Testis (tissue), 2 donors: ENCODE measurements at regions not wholly inside any gene's neighbourhood (a gene's known extent, or its start where the extent isn't known, plus 50 kb on each side); places are given as distances from the start of the nearest gene placed in this dataset.

Source experiments
- DNase-seq: peaks from one replicate; pipeline ENCODE4 v3.0.0-alpha.2; 2019
- H3K27ac ChIP-seq, 2 donors: fragments of 200-600 bp; sonication (generic); one replicate each; pipeline ENCODE4 v1.5.1; 2019
- H3K27me3 ChIP-seq: fragments of 200-600 bp; sonication (generic); one replicate; pipeline ENCODE4 v1.5.1; 2019
- H3K36me3 ChIP-seq: fragments of 200-600 bp; sonication (generic); one replicate; pipeline ENCODE4 v1.5.1; 2017; ENCODE audit warnings: low read depth; ENCODE audit errors: missing control alignments
- H3K4me1 ChIP-seq: fragments of 200-600 bp; sonication (generic); one replicate; pipeline ENCODE4 v1.5.1; 2019
- H3K4me3 ChIP-seq, 2 donors: fragments of 200-600 bp; sonication (generic); one replicate each; pipeline ENCODE4 v1.5.1; 2017 to 2019
- H3K9me3 ChIP-seq: fragments of 200-600 bp; sonication (generic); one replicate; pipeline ENCODE4 v1.5.1; 2017
- POLR2A ChIP-seq: fragments of 450-650 bp; IDR thresholded peaks from one replicate; pipeline ENCODE4 v1.6.1; 2017; ENCODE audit warnings: antibody characterized with exemption, mild to moderate bottlenecking, moderate library complexity
- WGBS, 2 donors: methylation state at CpG; one replicate each; pipeline ENCODE4 v1.1.5; 2018; 5-methylcytosine and 5-hydroxymethylcytosine counted together
- intact Hi-C: fragments of 100-400 bp; cut with DNase I; formaldehyde crosslinking; loops from one replicate; pipeline ENCODE4 v1.15.1; 2023; ENCODE audit warnings: low total_unique reads
- TF ChIP-seq, protein P1 (sequence below), 3 experiments: fragments of 450-650 bp in 2 of 3; fragments of 200-600 bp in 1 of 3; sonication (generic) in 1 of 3; IDR thresholded peaks; one replicate each; pipeline ENCODE4 v1.5.1; 2016 to 2019; ENCODE audit warnings: antibody characterized with exemption in 3 of 3, mild to moderate bottlenecking in 2 of 3, moderate library complexity in 1 of 3

DNA sequence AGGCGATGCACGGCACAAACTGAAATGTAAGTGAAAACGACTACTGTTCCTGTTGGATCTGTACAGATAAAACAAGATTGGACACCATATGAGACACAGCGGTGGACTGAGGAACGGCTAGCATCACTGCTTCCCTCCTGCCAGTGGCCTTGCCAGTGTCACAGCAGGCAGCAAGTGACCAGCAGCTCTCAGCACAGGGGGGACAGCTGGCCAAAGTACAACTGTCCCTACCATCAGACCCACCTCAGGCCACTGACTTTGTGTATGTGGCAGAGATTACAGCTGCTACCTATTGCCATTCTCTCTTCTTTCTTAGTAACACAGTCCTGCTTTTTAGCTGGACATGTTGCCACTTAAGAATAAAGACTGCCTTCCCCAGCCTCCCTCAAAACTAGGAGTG, 80.0 kb upstream of the SLC66A3 start:
- H3K9me3 ChIP-seq = no peaks in the 10 kb centered on the region
- H3K27me3 ChIP-seq = no peaks in the 10 kb centered on the region
- no peak for TF ChIP-seq POLR2A
- TF ChIP-seq, protein P1, sequence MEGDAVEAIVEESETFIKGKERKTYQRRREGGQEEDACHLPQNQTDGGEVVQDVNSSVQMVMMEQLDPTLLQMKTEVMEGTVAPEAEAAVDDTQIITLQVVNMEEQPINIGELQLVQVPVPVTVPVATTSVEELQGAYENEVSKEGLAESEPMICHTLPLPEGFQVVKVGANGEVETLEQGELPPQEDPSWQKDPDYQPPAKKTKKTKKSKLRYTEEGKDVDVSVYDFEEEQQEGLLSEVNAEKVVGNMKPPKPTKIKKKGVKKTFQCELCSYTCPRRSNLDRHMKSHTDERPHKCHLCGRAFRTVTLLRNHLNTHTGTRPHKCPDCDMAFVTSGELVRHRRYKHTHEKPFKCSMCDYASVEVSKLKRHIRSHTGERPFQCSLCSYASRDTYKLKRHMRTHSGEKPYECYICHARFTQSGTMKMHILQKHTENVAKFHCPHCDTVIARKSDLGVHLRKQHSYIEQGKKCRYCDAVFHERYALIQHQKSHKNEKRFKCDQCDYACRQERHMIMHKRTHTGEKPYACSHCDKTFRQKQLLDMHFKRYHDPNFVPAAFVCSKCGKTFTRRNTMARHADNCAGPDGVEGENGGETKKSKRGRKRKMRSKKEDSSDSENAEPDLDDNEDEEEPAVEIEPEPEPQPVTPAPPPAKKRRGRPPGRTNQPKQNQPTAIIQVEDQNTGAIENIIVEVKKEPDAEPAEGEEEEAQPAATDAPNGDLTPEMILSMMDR (IDR thresholded peaks at IDR 0.05) = no peak
- no peak overlapping the region for H3K4me3 ChIP-seq
- intact Hi-C loops = no loop called here
- no peak overlapping the region for H3K27ac ChIP-seq
- WGBS, 2 donors = 95 to 97% methylated on average over 5 of the region's 5 CpGs
- no peak for DNase-seq
- H3K36me3 ChIP-seq = no peaks in the 10 kb centered on the region
- H3K4me1 ChIP-seq = no peaks in the 10 kb centered on the region

DNA sequence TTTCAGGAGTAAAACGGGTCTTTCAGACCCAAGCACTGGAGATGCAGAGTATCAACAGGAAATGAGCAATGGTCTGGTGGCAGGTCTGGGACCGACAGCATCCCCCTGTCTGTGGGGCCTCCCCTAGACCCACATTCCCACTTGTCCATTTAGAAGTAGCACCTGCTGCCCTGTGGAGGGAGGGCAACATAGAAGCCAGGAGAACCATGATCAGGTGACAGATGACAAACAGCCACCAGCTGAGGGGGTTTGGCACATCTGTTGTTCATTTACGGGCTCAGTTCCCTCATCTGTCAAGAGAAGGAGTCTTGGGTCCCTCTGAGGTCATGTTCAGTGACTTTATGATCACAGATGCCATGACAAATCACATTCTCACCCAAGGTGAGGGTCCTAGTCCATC, 77.9 kb upstream of the SLC66A3 start:
- DNase-seq = no peak
- TF ChIP-seq POLR2A = no peak
- TF ChIP-seq, protein P1 (IDR thresholded peaks at IDR 0.05) = no peak
- WGBS, 2 donors = 75 to 100% methylated on average over 2 to 3 of the region's 3 CpGs
- Histone ChIP-seq H3K9me3 (no peaks in the 10 kb centered on the region), H3K27me3 (no peaks in the 10 kb centered on the region), H3K36me3 (no peaks in the 10 kb centered on the region), H3K4me3 (no peak overlapping the region), H3K4me1 (no peaks in the 10 kb centered on the region), H3K27ac (no peak overlapping the region)
- intact Hi-C loops = no loop called here

DNA sequence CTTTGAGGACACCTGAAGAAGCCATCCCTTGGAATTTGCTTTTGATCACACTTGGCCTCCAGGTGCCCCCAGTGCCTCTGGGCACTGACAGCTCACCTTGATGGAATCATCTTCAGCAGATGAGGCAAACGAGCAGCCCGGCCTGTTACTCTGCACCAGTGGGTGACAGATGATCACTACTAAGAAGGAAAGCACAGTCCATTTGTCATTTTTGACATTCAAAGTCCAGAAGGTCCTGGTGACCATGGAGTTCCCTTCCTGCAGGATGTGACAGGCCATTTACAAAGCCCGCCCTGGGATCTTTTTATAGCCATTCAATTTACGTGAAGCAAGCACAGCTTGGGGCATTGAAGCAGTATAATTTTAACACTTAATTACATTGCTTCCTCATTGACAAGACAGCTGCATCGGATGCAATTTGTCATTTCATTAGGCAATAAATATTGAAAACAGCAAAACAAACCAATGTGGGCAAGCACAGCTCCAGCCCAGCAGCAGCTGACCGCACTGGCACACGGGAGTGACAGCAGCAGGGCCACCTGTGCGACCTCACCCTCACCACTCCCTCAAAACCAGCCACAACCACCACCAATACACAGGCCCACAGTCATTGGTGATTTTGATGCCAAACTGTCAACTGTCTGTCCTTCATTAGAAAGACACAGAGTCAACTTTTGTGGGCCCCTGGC, 76.0 kb upstream of the SLC66A3 start:
- intact Hi-C loops = no loop called here
- H3K36me3 ChIP-seq = no peaks in the 10 kb centered on the region
- no peak for DNase-seq
- no peak for TF ChIP-seq POLR2A
- TF ChIP-seq, protein P1 (IDR thresholded peaks at IDR 0.05) = no peak
- H3K4me3 ChIP-seq = no peak overlapping the region
- no peaks in the 10 kb centered on the region for H3K9me3 ChIP-seq
- no peaks in the 10 kb centered on the region for H3K27me3 ChIP-seq
- WGBS, 2 donors = 78 to 82% methylated on average over 8 of the region's 8 CpGs
- no peaks in the 10 kb centered on the region for H3K4me1 ChIP-seq
- no peak overlapping the region for H3K27ac ChIP-seq

DNA sequence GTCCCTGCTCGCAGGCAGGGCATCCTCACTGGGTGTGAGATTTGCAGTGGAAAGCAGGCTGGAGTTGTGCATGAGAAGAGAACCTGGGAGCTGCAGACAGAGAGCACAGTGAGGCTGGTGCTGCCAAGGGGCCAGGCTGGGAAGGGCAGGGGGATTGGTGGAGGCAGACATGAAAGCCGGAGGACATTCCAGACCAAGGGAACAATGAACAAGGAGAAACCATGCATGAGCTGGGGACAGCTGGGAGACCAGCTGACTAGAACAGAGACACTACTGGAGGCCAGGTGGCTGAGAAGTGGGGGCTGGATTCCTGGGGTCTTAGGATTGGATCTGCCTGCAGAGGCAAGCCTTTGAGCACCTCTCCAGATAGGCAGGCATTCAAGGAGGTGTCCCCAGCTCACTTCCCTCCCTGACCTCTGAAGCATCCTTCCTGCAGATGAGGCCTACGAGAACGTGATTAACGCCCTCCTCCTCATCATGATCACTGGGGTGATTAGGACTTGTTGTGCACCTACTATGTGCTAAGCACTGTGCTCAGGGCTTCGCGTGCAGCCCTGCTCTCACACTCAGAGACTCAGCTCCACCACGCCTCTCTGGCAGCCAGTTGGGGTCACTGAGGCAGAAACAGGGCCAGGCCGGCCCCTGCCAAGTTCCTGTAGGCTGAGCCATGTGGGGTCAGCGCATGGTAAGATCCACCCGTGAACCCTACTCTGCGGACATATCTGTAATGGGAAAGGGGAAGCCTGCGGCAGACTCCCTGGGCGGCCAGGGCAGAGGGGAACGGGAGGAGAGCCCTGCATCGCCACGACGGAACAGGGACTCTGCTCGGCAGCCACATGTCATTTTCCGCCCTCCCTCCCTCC, 74.8 kb upstream of the SLC66A3 start:
- Histone ChIP-seq H3K27me3 (no peaks in the 10 kb centered on the region), H3K4me1 (no peaks in the 10 kb centered on the region), H3K4me3 (no peak overlapping the region), H3K9me3 (no peaks in the 10 kb centered on the region), H3K27ac (no peak overlapping the region), H3K36me3 (no peaks in the 10 kb centered on the region)
- peak; percentile 4 for DNase-seq
- TF ChIP-seq POLR2A = no peak
- TF ChIP-seq, protein P1 (IDR thresholded peaks at IDR 0.05) = no peak
- intact Hi-C loops = no loop called here
- 87 to 94% methylated on average over 15 to 20 of the region's 20 CpGs for WGBS, 2 donors
